GM10248 (cell line): ENCODE measurements at regions not wholly inside any gene's neighbourhood (a gene's known extent, or its start where the extent isn't known, plus 50 kb on each side); places are given as distances from the start of the nearest gene placed in this dataset.

Source experiments
- CTCF ChIA-PET: fragments of 300-600 bp; sonication (Branson Sonifier 250); formaldehyde crosslinking; extraction: SDS; loops from one replicate; lab custom pipeline; 2021; ENCODE audit warnings: antibody characterized with exemption; lab: Yijun Ruan, JAX
- POLR2A ChIA-PET: fragments of 350-650 bp; sonication (Branson Sonifier 250); formaldehyde crosslinking; extraction: SDS; loops from one replicate; lab custom pipeline; 2020; ENCODE audit warnings: antibody characterized with exemption; lab: Yijun Ruan, JAX
- DNase-seq: peaks from one replicate; pipeline ENCODE4 v3.0.0; 2012; ENCODE audit errors: extremely low spot score
- TF ChIP-seq, protein P1 (sequence below): IDR thresholded peaks from 2 replicates; pipeline ENCODE4 v1.5.1; 2012; ENCODE audit warnings: mild to moderate bottlenecking, low read depth; ENCODE audit errors: extremely low read depth, missing control alignments, control extremely low read depth

DNA sequence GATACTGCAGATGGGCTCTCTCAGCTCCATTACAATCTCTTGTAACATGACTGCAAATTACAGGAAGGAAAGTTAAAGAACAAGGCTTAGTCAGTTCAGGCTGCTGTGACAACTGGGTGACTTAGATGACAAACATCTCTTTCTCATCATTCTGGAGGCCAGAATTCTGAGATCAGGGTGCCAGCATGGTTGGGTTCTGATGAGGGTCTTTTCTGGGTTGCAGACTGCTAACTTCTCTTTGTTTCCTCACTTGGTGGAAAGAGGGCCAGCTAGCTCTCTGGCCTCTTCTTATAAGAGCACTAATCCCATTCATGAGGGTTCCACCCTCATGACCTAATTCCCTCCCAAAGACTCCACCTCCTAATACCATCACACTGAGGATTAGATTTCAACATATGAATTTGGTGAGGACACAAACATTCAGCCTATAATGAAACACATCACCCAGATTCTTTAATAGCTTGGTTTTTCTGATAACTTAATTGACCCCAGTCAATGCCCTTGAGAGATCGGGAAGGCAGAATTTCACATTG, 73.6 kb upstream of the MAMDC2 start:
- TF ChIP-seq, protein P1, sequence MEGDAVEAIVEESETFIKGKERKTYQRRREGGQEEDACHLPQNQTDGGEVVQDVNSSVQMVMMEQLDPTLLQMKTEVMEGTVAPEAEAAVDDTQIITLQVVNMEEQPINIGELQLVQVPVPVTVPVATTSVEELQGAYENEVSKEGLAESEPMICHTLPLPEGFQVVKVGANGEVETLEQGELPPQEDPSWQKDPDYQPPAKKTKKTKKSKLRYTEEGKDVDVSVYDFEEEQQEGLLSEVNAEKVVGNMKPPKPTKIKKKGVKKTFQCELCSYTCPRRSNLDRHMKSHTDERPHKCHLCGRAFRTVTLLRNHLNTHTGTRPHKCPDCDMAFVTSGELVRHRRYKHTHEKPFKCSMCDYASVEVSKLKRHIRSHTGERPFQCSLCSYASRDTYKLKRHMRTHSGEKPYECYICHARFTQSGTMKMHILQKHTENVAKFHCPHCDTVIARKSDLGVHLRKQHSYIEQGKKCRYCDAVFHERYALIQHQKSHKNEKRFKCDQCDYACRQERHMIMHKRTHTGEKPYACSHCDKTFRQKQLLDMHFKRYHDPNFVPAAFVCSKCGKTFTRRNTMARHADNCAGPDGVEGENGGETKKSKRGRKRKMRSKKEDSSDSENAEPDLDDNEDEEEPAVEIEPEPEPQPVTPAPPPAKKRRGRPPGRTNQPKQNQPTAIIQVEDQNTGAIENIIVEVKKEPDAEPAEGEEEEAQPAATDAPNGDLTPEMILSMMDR: no peak
- ChIA-PET CTCF (interaction anchor here (0.7 to 13.0 kb wide), 6 partner anchors 13 to 632 kb away, joined by 3 to 168 read pairs (median 14); no protein-coding TSS in a partner anchor), POLR2A (no interaction called here)
- DNase-seq: no peak

DNA sequence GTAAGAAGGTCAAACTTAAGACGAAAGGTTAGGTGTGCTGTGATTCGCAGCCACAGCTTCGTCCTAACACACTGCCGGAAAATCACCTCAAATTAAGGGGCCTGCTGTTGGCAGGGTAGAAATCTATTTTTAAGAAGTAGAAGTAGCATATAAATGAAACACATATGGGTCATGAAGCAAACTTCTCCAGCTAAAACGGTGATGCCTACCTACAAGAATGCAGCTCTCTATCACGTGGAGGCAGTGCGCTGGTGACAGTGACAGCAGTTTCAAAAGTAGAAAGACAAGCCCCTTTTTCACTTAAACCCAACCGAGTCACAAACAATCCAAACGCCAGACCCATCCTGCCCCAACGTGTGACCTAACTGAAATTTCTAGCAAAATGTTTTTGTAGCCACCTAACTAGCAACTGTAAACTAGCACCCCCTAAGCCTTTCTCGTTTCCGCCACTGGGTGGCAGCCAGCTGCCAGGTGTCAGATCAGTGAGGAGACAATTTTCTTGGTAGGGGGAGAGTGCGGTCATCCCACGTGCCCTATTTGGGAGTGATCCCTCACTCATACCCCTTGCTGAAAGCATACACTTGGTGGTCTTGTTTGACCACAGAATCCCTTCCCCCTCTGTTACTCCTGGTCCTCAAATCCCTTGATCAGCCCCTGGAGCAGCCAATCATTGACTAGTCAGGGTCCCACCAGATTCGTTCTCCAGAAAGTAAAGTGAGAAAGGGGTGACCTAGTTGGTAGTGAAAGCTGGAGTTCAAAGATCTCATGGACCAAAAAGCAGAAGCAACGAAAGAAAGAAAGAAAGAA, 71.8 kb upstream of the MAMDC2 start:
- CTCF ChIA-PET: interaction anchor here (0.9 to 13.0 kb wide), 21 partner anchors 9 to 631 kb away, joined by 3 to 168 read pairs (median 5); no protein-coding TSS in a partner anchor
- DNase-seq: peak; percentile 63

DNA sequence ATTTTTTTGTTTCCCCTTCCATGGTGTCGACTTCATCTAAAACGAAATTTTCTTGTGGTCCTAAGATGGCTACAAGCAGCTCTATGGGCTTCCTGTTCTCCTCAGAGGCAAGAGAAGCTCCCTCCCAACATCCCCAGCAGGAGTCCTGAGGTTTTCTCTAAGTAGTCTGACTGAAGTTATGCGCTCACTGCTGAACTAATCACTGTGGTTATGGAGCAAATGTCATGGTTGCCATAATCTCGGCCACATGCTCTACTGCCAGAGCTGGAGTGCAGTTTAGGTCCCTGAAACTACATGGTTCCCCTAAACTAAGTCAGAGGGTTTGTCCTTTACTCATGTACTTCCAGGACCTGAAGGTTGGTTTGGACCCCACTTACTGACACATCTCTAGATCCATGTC, 68.0 kb upstream of the MAMDC2 start:
- ChIA-PET CTCF (interaction anchor here (1.2 to 1.8 kb wide), 5 partner anchors 134 to 626 kb away, joined by 3 to 10 read pairs (median 6); no protein-coding TSS in a partner anchor), POLR2A (no interaction called here)
- no peak for DNase-seq
- TF ChIP-seq, protein P1: no peak

More for the DNA sequence above, 71.8 kb upstream of the MAMDC2 start:
- TF ChIP-seq, protein P1: peak; percentile 84
- POLR2A ChIA-PET: no interaction called here

DNA sequence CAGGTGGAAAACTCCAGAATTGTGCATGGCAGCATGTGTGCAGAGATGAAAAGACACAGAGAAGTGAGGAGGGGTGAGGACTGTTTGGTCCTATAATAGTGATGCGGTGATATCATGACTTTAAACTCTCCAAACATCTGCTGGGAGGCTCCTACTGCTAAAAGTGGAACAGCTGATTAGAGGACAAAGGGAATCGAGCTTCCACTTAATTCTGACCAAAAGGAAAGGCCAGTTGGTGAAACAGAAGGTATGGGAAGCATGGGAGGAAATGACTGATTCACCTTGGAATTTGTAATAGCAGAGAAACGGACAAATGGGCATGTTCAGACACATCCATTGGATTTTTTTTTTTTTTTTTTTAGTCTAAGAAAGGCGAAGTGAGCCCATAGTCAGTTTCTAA, 67.5 kb upstream of the MAMDC2 start:
- ChIA-PET CTCF (interaction anchor here (1.3 to 1.8 kb wide), 4 partner anchors 133 to 626 kb away, joined by 4 to 10 read pairs (median 8); no protein-coding TSS in a partner anchor), POLR2A (no interaction called here)
- DNase-seq: no peak
- TF ChIP-seq, protein P1: no peak

DNA sequence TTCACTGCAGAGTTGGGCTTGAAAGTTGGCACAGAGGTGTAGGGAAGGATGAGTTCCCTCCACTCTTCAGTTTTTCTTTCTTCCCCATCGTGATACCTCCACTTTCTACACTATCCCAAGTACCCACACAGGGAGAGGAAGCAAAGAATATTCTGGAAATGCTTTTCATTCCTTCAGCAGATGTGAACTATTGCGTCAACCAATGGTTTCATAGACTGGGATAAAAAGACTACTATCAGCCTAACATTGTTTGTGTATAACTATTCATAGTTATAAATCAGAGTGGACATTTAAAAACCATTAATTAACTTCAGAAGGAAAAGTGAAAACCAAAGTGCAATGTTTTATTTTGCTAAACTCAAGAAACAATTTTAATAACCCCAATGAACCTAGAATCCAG, 63.6 kb upstream of the MAMDC2 start:
- POLR2A ChIA-PET: no interaction called here
- CTCF ChIA-PET: no interaction called here
- TF ChIP-seq, protein P1: no peak
- no peak for DNase-seq

DNA sequence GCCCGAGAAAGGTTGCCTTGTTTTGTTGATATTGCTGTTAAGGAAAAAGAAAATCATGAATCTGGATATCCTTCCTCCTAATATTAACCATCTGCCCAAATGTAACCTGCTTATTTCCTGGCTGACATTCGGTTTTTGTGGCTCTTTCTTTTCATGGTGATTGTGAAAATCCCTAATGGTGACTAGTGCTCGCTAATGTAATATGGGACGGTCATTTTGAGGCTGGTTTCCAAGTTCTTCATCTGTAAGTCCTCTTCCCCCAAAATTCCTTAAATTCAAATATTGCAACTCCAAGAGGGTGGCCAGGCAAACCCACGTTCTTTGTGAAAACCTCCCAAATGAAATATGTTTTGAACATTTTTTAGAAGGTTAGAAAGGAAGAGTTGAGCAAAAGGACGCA, 63.1 kb upstream of the MAMDC2 start:
- no peak for DNase-seq
- ChIA-PET POLR2A (no interaction called here), CTCF (no interaction called here)
- TF ChIP-seq, protein P1: no peak
